OCI-LY7 (cell line): ENCODE measurements at regions not wholly inside any gene's neighbourhood (a gene's known extent, or its start where the extent isn't known, plus 50 kb on each side); places are given as distances from the start of the nearest gene placed in this dataset.

Experiments
- CTCF ChIP-seq: fragments of 200-600 bp; sonication (generic); conservative IDR thresholded peaks from 2 replicates; pipeline ENCODE4 v1.5.1; 2014; ENCODE audit warnings: mild to moderate bottlenecking, antibody characterized with exemption, low read length, moderate library complexity, mixed read lengths
- EZH2phosphoT487 ChIP-seq: fragments of 200-600 bp; sonication (generic); IDR thresholded peaks from 2 replicates; pipeline ENCODE4 v1.6.1; 2018; ENCODE audit warnings: low read depth, borderline replicate concordance, mild to moderate bottlenecking, mixed run types, antibody characterized with exemption, low read length, moderate library complexity, mixed read lengths

GRCh38 chr11:93033093-93033492 lies 63.6 kb downstream of the MTNR1B start:
- TF ChIP-seq CTCF (no peak), EZH2phosphoT487 (no peak)
